Skin of body (tissue), 1 donor: ENCODE measurements at regions not wholly inside any gene's neighbourhood (a gene's known extent, or its start where the extent isn't known, plus 50 kb on each side); places are given as distances from the start of the nearest gene placed in this dataset.

ENCODE experiments used
- DNase-seq: peaks from one replicate; lab custom pipeline; 2025; lab: John Stamatoyannopoulos, UW

DNA sequence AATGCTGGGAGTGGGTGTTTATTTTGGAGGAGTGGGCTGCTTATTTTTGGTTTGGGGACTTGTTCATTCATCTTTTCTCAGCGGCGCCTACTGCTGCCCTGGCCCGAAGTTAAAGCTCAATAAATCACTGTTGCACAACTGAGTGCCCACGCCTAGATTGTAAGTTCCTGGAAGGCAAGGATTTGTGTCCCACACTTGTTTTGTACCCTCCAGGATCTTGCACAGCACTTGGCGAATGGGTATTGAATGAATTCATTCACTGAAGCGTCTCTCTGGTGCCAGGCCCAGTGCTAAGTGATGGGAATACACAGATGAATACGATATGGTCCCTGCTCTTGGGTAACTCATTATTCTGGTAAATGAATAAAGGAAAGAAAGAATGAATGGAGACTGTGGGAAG lies 153.3 kb upstream of the PARP11 start:
- no peak for DNase-seq

- no peak for DNase-seq
Observed at GRCh38 chr12:4026020-4026358, 152.8 kb upstream of the PARP11 start.

- no peak for DNase-seq
Observed at GRCh38 chr12:4025181-4026019, 152.2 kb upstream of the PARP11 start.

DNA sequence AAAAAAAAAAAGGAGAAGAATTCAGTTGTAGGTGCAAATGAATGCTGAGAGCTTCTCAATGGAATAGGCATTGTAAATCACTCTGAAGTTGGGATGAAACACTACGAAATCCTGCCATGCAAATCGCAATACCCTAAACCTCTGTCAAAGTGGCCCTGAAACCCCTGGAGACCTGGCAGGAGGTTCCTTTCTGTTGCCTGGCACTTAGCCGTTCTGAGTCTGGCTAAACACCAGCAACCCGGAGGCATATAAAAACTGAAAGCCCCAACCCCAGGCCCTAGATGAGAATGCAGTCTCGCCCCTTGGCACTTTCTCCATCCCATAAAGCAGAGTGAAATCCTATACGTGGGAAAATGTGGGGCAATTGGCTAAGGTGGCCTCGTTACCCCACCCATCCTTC lies 151.5 kb upstream of the PARP11 start:
- no peak for DNase-seq

DNA sequence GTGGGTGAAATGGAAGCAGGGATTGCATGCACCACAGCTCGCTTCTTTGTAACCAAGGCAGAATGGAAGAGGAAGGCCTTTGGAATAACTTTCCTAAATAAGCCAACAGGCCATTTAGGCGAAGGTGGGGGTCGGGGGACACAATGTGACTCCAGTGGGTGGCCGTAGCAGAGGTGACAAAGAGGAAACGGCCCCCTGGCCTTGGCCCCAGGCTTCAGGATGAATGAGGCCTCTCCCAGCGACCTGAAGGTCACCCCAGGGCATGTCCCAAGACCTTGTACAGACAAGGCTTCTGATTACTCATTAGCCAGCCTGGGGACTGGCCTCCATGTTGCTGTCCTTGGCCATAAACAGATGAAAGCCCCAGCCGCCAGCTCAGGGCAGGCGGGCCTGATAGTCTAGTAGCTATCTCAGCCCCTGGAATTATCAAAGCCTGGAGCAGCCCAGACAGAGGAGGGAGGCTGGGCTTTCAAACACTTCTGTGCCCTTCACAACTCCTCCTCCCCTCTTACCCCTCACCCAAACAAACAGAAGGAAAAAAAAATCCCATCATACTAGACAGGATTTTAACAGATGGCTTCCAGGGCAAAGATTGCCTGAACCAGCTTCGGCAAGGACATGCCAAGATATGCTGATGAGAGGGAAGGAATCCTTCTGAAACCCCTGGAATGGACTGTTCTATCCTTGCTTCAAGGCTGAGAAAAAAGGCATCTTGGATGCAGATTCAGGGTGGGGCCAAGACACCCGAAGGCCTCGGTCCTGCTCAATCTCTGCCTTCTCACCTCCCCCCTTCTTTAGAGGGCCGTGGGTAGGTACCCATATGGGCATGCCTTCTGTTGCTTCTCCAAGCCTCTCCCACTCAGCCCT lies 142.3 kb upstream of the PARP11 start:
- DNase-seq, result no peak

DNA sequence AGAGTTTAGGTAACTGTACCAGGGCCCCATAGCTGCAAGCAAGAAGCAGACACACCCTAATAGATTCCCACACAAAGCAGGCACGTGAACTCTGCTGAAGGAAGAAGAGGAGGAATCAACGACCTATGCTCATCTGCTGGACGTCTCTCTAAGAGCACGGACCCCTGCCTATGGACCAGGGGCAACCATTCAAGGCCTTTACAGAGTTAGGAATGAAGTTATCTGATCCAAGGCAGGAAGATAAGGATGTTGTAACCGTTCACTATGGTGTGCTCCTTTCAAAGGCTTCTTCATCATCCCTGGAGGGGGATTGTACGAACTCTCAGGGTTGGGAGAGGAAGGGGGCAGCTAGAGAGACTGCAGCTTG lies 141.6 kb upstream of the PARP11 start:
- no peak for DNase-seq

DNA sequence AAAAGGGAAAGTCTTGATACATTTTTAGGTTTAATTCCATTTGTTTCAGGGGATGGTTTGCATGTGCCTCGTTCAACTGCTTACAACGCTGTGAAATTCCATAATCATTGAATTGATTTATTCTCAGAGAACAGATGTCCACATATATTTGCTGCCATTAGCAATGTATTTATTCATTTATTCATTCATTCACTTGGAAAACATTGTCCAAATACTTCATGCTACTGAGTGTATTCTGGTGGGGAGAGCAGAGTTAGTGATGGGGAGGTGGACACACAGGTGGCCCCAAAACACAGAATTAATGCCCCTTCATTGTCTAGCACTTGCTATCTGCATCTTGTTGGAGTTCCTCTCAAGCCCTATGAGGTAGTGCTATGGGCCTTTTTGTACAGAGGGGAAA lies 141.2 kb upstream of the PARP11 start:
- DNase-seq, result no peak

- DNase-seq, result no peak
Observed at GRCh38 chr12:4012977-4013968, 140.1 kb upstream of the PARP11 start.

- no peak for DNase-seq
Observed at GRCh38 chr12:4012073-4012472, 138.9 kb upstream of the PARP11 start.

- no peak for DNase-seq
Observed at GRCh38 chr12:4011597-4011996, 138.4 kb upstream of the PARP11 start.

GRCh38 chr12:4009979-4010704 lies 136.9 kb upstream of the PARP11 start:
- no peak for DNase-seq

GRCh38 chr12:4006743-4007142 lies 133.5 kb upstream of the PARP11 start:
- DNase-seq, result no peak

- no peak for DNase-seq
Observed at GRCh38 chr12:4005851-4006430, 132.7 kb upstream of the PARP11 start.

GRCh38 chr12:4003576-4003975 lies 130.4 kb upstream of the PARP11 start:
- DNase-seq, result no peak

GRCh38 chr12:4002601-4003000 lies 129.4 kb upstream of the PARP11 start:
- no peak for DNase-seq

- no peak for DNase-seq
Observed at GRCh38 chr12:4001841-4002240, 128.6 kb upstream of the PARP11 start.

DNA sequence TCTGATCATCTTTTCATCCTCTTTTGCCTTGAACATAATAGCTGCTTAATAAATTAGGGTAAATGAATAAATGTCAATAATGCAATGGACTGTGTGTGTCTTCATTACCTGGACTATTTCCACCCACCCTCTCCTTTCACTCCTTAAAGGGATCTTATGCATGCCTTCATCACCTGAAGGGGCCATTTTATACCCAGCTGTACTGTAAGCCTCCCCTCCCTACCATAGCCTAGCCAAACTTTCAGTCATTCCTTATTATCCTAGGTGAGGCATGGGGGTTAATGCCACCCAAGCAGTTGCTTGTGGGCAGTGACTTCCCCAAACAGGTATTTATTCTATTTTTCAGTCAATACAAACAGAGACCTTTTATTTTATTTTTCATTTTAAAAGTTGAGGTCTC lies 127.8 kb upstream of the PARP11 start:
- DNase-seq, result no peak

DNA sequence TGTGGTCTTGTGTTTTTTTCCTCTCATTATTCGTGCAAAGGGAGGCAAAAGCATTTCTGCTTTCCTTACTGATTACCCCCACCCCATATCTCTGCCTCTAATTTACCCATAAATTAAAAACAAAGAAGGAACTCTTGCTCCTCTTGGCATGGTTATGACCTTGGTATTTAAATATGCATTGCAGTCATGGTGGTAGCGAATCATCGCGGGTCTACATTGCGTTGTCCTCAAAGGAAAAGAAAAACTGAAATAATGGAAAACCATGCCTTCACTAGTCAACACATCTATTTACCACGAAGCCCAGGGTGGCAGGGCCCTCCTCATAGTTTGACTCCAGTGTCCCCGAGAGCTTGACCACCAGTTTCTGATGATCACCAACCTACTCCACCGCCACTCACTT lies 126.7 kb upstream of the PARP11 start:
- no peak for DNase-seq

GRCh38 chr12:3998968-3999792 lies 126.0 kb upstream of the PARP11 start:
- DNase-seq, result no peak

GRCh38 chr12:3998397-3998796 lies 125.2 kb upstream of the PARP11 start:
- no peak for DNase-seq
